ENCODE measurements at regions not wholly inside any gene's neighbourhood (a gene's known extent, or its start where the extent isn't known, plus 50 kb on each side); places are given as distances from the start of the nearest gene placed in this dataset.

DNA sequence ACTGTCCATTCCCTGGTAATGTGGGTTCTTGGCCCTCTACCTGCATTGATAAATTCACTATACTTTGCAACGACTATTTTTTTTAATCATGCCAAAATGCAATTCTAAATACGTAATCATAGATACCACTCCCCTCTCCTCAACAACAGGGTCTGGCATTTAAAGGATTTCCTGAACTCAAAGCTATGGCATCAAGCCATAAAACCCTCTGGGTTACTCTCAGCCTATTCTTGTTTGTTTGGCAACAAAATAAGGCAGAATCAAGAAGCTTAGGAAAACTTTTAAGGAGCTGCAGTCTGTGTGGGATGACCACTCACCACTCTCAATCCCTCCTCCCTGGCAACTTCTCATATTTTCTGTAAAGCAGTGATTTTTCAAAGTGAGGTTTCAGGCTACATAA lies 669.9 kb upstream of the ID4 start:
- no peaks in the 10 kb centered on the region for H3K27me3 ChIP-seq (ENCODE audit: insufficient read depth)
- TF ChIP-seq CHD2 (IDR thresholded peaks at IDR 0.05; ENCODE audit: low read length, partially characterized antibody), result no peak
- no peak for TF ChIP-seq NRF1 (IDR thresholded peaks at IDR 0.05; ENCODE audit: low read depth, low read length)
- TF ChIP-seq RFX5 (IDR thresholded peaks at IDR 0.05; ENCODE audit: low read length), result no peak
- TF ChIP-seq EP300 (IDR thresholded peaks at IDR 0.05; ENCODE audit: borderline replicate concordance in 1 of 2, low read depth in 1 of 2, low read length in 1 of 2), result no peak
- TF ChIP-seq EZH2phosphoT487 (IDR thresholded peaks at IDR 0.05; ENCODE audit: borderline replicate concordance, low read depth), result no peak
- no peak for TF ChIP-seq SMC3 (IDR thresholded peaks at IDR 0.05; ENCODE audit: low read depth, low read length)

DNA sequence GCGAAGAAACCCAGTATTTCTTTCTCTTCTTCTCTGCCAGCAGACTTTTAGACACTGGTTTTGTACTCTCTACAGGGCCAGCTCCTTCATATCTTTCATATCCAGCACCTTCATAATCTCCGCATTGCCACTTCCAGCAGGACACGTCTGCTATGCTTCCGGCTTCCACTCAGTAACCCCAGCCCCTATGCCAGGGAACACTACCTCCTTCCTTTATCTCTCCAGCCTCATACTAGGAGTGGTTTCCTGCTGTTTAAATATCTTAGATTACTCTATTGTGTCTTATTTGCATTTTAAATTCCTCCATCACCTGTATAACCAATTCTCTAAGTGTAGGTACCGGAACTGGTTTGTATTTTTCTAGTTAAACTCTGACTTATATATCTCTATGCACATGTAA lies 667.8 kb upstream of the ID4 start:
- H3K9me2 ChIP-seq, result no peaks in the 10 kb centered on the region
- 22% methylated on average over 5 of the region's 5 CpGs for WGBS (ENCODE audit: low lambda C conversion rate)
- H4K20me1 ChIP-seq (ENCODE audit: insufficient read depth), result no peaks in the 10 kb centered on the region
- H3K9me3 ChIP-seq, result no peaks in the 10 kb centered on the region
- TF ChIP-seq ELF1 (IDR thresholded peaks at IDR 0.05) (no peak), MXI1 (IDR thresholded peaks at IDR 0.05; ENCODE audit: low read depth, low read length) (no peak), RXRA (IDR thresholded peaks at IDR 0.05; ENCODE audit: borderline replicate concordance, low read depth) (no peak), JUND (IDR thresholded peaks at IDR 0.05) (no peak), GABPA (IDR thresholded peaks at IDR 0.05; ENCODE audit: low read depth) (no peak), EP300 (IDR thresholded peaks at IDR 0.05; ENCODE audit: borderline replicate concordance in 1 of 2, low read depth in 1 of 2, low read length in 1 of 2) (no peak), RAD21 (IDR thresholded peaks at IDR 0.05; ENCODE audit: low read length) (no peak), RFX5 (IDR thresholded peaks at IDR 0.05; ENCODE audit: low read length) (no peak), TAF1 (IDR thresholded peaks at IDR 0.05; ENCODE audit: borderline replicate concordance, low read depth, low read length) (no peak), POLR2AphosphoS5 (IDR thresholded peaks at IDR 0.05; ENCODE audit: low read depth, low read length) (no peak), EZH2phosphoT487 (IDR thresholded peaks at IDR 0.05; ENCODE audit: borderline replicate concordance, low read depth) (no peak), FOXJ3 (CRISPR knock-in tag; IDR thresholded peaks at IDR 0.05) (no peak)
- TF ChIP-seq, protein P1, sequence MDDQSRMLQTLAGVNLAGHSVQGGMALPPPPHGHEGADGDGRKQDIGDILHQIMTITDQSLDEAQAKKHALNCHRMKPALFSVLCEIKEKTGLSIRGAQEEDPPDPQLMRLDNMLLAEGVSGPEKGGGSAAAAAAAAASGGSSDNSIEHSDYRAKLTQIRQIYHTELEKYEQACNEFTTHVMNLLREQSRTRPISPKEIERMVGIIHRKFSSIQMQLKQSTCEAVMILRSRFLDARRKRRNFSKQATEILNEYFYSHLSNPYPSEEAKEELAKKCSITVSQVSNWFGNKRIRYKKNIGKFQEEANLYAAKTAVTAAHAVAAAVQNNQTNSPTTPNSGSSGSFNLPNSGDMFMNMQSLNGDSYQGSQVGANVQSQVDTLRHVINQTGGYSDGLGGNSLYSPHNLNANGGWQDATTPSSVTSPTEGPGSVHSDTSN (IDR thresholded peaks at IDR 0.05), result no peak
- TF ChIP-seq, protein P2, sequence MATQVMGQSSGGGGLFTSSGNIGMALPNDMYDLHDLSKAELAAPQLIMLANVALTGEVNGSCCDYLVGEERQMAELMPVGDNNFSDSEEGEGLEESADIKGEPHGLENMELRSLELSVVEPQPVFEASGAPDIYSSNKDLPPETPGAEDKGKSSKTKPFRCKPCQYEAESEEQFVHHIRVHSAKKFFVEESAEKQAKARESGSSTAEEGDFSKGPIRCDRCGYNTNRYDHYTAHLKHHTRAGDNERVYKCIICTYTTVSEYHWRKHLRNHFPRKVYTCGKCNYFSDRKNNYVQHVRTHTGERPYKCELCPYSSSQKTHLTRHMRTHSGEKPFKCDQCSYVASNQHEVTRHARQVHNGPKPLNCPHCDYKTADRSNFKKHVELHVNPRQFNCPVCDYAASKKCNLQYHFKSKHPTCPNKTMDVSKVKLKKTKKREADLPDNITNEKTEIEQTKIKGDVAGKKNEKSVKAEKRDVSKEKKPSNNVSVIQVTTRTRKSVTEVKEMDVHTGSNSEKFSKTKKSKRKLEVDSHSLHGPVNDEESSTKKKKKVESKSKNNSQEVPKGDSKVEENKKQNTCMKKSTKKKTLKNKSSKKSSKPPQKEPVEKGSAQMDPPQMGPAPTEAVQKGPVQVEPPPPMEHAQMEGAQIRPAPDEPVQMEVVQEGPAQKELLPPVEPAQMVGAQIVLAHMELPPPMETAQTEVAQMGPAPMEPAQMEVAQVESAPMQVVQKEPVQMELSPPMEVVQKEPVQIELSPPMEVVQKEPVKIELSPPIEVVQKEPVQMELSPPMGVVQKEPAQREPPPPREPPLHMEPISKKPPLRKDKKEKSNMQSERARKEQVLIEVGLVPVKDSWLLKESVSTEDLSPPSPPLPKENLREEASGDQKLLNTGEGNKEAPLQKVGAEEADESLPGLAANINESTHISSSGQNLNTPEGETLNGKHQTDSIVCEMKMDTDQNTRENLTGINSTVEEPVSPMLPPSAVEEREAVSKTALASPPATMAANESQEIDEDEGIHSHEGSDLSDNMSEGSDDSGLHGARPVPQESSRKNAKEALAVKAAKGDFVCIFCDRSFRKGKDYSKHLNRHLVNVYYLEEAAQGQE (IDR thresholded peaks at IDR 0.05; ENCODE audit: low read depth, low read length), result no peak
- TF ChIP-seq, protein P3, sequence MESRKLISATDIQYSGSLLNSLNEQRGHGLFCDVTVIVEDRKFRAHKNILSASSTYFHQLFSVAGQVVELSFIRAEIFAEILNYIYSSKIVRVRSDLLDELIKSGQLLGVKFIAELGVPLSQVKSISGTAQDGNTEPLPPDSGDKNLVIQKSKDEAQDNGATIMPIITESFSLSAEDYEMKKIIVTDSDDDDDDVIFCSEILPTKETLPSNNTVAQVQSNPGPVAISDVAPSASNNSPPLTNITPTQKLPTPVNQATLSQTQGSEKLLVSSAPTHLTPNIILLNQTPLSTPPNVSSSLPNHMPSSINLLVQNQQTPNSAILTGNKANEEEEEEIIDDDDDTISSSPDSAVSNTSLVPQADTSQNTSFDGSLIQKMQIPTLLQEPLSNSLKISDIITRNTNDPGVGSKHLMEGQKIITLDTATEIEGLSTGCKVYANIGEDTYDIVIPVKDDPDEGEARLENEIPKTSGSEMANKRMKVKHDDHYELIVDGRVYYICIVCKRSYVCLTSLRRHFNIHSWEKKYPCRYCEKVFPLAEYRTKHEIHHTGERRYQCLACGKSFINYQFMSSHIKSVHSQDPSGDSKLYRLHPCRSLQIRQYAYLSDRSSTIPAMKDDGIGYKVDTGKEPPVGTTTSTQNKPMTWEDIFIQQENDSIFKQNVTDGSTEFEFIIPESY (IDR thresholded peaks at IDR 0.05; ENCODE audit: borderline replicate concordance, low read depth), result no peak
- TF ChIP-seq, protein P4, sequence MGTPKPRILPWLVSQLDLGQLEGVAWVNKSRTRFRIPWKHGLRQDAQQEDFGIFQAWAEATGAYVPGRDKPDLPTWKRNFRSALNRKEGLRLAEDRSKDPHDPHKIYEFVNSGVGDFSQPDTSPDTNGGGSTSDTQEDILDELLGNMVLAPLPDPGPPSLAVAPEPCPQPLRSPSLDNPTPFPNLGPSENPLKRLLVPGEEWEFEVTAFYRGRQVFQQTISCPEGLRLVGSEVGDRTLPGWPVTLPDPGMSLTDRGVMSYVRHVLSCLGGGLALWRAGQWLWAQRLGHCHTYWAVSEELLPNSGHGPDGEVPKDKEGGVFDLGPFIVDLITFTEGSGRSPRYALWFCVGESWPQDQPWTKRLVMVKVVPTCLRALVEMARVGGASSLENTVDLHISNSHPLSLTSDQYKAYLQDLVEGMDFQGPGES (IDR thresholded peaks at IDR 0.05; ENCODE audit: low read depth, low read length), result no peak
- TF ChIP-seq, protein P5, sequence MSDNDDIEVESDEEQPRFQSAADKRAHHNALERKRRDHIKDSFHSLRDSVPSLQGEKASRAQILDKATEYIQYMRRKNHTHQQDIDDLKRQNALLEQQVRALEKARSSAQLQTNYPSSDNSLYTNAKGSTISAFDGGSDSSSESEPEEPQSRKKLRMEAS (IDR thresholded peaks at IDR 0.05; ENCODE audit: low read depth), result no peak
- H3F3A ChIP-seq (replicated peaks; ENCODE audit: insufficient read depth), result no peaks in the 10 kb centered on the region
- no peaks in the 10 kb centered on the region for H3K27me3 ChIP-seq (ENCODE audit: insufficient read depth)
- no peaks in the 10 kb centered on the region for H3K4me1 ChIP-seq (ENCODE audit: control insufficient read depth in 1 of 2, insufficient read depth in 2 of 2, low read depth in 1 of 2, low read length in 1 of 2)
- no peak overlapping the region for H3K4me2 ChIP-seq
- H3K9ac ChIP-seq, result no peak overlapping the region
- no peak for DNase-seq
- H3K27ac ChIP-seq (ENCODE audit: low read depth in 2 of 2, low read length in 1 of 2), result no peak overlapping the region
- H3K4me3 ChIP-seq (ENCODE audit: low read depth in 2 of 2, low read length in 1 of 2), result no peak overlapping the region
- H2AFZ ChIP-seq (ENCODE audit: low read depth), result no peak overlapping the region
- H3K36me3 ChIP-seq (replicated peaks in 1 of 2; ENCODE audit: control insufficient read depth in 1 of 2, insufficient read depth in 2 of 2, low read length in 1 of 2), result no peaks in the 10 kb centered on the region
- ChIA-PET CTCF (no interaction called here), POLR2A (no interaction called here)
- H3K79me2 ChIP-seq (ENCODE audit: insufficient read depth), result no peaks in the 10 kb centered on the region

More for the DNA sequence above, 669.9 kb upstream of the ID4 start:
- ChIA-PET POLR2A (no interaction called here), CTCF (no interaction called here)
- Histone ChIP-seq H2AFZ (ENCODE audit: low read depth) (no peak overlapping the region), H3F3A (replicated peaks; ENCODE audit: insufficient read depth) (no peaks in the 10 kb centered on the region), H3K9me2 (no peaks in the 10 kb centered on the region), H3K4me1 (ENCODE audit: control insufficient read depth in 1 of 2, insufficient read depth in 2 of 2, low read depth in 1 of 2, low read length in 1 of 2) (no peaks in the 10 kb centered on the region), H3K27ac (ENCODE audit: low read depth in 2 of 2, low read length in 1 of 2) (no peak overlapping the region), H3K36me3 (replicated peaks in 1 of 2; ENCODE audit: control insufficient read depth in 1 of 2, insufficient read depth in 2 of 2, low read length in 1 of 2) (no peaks in the 10 kb centered on the region), H3K9me3 (no peaks in the 10 kb centered on the region), H3K79me2 (ENCODE audit: insufficient read depth) (no peaks in the 10 kb centered on the region), H3K4me2 (no peak overlapping the region), H4K20me1 (ENCODE audit: insufficient read depth) (no peaks in the 10 kb centered on the region), H3K9ac (no peak overlapping the region), H3K4me3 (ENCODE audit: low read depth in 2 of 2, low read length in 1 of 2) (no peak overlapping the region)
- DNase-seq, result no peak
- 2% methylated on average over 2 of the region's 2 CpGs for WGBS (ENCODE audit: low lambda C conversion rate)
